GM18870 (cell line): ENCODE measurements at regions not wholly inside any gene's neighbourhood (a gene's known extent, or its start where the extent isn't known, plus 50 kb on each side); places are given as distances from the start of the nearest gene placed in this dataset.

Source experiments
- ATAC-seq: cut with Tn5 transposase; IDR thresholded peaks from one replicate; pipeline ENCODE4 v1.9.1; 2021; ENCODE audit warnings: moderate library complexity; ENCODE audit not compliant: unreplicated experiment

DNA sequence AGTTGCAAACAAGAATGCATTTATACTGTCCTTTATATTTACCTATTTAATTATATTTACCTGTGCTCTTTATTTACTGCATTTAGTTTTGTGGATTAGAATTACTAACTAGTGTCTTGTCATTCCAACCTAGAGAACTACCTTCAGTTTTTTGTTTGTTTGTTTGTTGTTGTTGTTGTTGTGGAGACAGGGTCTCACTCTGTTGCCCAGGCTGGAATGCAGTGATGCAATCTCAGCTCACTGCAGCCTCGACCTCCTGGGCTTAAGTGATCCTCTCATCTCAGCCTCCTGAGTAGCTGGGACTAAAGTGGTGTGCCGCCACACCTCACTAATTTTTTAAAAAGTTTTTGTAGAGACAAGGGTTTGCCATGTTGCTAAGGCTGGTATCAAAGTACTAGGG is 156.4 kb upstream of the AKR1E2 start:
- ATAC-seq: no peak

DNA sequence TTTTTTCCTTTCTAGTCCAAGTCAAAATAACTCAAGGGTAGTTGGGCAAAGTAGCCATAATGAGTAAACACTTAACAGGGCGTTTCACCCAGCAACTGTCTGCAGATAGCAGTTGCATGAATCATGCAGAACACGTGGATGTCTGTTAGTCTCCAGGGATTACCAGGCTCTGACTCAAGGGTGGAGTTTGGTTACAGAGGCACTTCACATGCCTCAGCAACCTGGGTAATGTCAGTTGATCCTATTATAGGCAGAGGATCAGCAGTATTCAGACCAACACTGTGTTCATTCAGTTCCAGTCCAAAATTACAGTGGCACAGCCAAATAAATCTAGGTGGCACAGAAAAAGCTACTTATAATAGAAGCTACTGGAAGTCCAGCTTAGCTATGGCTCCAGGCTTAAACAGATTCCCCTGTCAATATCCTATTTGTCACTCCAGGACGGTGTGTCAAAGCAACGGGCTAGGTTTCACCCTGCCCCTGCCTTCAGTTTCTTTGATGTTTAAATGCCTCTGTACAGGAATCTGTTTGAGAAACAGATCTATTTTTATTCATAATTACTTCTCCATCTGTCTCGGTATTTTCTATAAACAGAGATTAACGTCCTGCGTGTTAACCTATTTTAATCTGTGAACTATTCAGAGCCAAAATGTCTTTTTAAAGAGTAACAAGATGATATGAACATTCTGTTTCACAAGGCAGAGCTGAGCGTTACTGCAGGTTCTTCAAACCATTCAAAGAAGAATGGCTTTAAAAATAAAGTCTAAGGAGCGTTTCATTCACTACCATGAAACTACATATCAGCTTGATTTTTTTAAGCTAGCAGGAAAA is 162.6 kb upstream of the AKR1E2 start:
- ATAC-seq: peak; percentile 93

DNA sequence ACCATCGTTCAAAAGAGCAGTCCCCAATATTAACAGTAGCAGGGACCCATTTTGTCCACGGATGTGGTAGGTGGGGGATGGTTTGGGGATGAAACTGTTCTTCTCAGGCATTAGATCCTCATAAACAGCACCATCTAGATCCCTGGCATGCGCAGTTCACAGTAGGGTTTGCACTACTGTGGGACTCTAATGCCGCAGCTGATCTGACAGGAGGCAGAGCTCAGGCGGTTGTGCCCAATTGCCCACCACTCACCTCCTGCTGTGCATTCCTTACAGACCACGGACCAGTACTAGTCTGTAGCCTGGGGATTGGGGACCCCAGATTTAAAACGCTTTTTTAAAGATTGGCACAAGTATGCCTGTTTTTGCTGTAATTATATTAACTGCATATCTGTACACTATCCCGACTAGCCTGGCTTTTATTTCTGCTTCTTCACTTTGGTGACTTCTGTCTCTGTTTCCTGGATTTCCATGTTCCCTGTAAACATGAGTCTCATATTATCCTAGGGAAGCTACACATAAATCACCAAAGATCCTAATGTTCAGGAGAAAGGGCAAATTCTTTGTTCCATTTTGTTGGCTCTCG is 163.3 kb upstream of the AKR1E2 start:
- ATAC-seq: no peak

DNA sequence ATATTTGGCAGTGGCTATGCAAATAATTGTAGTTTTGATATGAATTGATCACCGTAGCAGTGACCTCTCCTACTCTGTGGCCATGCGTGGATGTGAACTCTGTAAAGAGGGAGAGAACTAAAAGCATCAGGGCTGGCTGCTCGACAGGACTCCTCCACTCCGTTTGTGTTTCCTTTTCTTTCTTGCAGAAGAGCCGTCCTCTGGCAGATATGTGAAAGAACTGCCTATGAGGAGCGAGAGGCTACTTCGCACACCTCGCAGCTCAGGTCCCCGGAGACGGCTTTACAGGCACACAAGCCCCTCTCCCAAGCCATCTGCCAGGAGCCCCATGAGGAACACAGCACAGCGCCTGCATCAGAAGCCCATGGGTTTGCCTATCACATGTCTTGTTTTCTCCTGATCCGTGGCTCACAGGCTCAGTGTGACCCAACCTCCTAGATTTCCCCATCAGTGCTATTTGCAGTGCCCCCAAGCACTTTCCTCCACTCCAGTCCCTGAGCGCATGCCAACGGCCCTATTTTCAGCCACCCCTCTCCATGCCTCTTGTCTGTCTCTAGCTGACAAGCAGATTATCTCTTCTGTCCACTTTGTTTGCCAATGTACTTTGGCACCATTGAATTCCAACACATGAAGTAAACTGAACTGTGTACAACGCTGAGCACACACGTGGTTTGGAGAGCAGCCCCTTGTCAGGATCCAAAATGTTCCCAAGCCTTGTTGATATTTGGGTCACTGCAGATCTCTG is 164.3 kb upstream of the AKR1E2 start:
- no peak for ATAC-seq

DNA sequence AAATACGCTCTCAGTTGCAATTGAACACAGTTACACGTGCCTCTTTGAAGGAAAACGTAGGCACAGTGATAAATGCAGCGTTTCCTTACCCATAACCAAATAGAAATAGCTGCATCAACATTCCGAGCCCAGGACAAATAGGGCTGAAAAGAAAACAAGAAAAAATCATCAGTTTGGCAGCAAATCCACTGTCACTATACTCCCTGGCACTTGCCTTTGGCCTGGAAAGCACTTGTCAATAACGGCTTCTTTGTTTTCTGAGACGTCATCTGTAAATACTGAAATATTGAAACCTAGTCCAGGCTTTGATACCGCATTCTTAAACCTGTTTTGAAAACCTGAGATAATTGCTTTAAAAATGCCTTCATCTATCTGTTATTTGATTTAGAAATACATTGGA is 167.2 kb upstream of the AKR1E2 start:
- no peak for ATAC-seq

DNA sequence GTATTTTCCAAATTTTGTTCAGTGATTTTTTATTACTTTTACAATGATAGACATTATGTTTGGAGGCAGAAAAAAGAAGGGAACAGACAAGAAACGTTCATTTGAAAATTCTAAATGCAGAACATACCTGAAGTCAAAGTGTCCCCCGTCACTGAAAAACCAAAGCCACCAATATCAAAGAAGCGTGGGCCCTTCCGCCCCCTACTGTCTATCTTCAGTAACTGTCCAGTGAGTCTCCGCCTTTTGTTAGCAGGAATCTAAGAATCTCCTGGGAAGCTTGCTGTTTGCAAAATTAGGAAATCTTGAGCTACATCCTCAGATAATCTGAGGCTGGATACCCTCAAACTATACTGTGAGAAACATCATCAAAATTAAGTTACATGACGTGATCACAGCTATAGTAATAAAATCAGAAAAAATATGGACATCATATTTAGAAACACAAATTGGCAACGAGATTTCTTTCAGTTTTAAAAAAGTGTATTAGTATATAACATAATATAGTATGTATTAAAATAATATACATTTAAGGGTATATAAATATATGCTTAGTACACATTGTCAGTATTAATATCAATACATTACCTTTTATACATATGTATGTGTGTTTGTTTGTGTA is 169.3 kb upstream of the AKR1E2 start:
- no peak for ATAC-seq

DNA sequence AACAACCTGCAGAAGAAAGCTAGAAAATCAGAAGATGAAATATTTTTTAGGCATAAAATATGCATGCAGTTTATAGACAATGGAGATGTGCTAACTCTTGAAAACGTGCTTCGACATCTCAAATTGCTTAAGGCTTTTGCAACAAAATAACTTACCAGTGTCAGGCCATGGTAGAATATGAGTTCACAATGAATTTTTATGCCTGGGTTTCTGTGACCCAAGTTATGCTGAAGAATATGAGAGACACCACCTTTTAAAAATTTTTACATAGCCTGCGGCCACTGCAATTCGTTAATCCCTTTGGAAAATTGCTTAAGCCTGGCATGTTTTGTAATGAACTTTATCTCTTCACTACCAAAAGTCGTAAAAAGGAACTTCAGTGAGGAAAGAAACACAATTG is 170.1 kb upstream of the AKR1E2 start:
- ATAC-seq: no peak

DNA sequence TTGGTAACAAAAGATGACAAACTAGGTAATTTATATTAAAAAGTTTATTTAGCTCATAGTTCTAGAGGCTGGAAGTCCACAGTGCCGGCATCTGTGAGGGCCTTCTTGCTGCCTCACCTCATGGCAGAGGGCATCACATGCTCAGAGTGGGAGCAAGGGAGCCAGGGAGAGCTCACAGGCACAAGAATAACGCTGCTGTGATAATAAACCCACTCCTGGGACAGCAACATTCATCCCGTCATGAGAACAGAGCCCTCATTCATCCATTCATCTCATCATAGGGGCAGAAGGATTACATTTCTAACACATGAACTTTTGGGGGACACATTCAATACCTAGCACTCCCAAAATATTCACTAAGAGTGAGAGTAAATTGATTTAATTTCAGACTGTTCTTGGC is 170.6 kb upstream of the AKR1E2 start:
- ATAC-seq: no peak

DNA sequence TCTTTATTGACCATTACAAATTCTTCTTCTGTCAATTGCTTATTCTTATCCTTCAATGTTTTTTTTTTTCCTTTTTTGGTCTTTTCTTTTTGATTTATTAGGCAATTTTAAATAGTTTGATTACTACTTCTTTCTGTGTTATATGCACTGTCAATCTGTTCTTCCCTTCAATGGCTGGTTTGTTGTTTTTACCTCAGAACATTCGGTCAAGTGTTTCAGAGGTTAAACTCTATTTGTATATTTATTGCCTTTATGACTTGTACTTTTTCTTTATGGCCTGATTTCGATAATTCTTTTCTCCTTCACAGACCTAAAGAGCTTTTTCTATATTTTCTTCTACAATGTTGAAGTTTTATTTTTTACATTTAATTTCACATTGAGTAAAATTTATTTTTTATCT is 171.5 kb upstream of the AKR1E2 start:
- ATAC-seq: no peak

DNA sequence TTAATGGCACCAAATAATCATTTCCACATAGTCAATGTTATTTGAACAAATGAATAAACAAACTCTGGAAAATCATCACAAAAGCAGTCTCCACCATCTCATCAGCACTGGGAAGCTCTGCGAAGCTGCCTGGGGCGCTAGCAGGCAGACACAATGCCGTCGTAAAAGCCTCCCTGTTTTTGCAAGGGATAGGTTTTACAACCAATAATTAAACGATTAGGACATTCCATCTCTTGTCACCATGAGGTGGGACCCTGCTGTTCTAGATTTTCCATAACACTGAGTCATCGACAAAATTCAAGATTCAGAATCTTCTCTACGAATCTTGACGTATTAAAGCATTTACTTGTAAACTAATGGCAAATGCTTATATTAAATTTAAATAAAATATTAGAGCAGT is 172.8 kb upstream of the AKR1E2 start:
- no peak for ATAC-seq

DNA sequence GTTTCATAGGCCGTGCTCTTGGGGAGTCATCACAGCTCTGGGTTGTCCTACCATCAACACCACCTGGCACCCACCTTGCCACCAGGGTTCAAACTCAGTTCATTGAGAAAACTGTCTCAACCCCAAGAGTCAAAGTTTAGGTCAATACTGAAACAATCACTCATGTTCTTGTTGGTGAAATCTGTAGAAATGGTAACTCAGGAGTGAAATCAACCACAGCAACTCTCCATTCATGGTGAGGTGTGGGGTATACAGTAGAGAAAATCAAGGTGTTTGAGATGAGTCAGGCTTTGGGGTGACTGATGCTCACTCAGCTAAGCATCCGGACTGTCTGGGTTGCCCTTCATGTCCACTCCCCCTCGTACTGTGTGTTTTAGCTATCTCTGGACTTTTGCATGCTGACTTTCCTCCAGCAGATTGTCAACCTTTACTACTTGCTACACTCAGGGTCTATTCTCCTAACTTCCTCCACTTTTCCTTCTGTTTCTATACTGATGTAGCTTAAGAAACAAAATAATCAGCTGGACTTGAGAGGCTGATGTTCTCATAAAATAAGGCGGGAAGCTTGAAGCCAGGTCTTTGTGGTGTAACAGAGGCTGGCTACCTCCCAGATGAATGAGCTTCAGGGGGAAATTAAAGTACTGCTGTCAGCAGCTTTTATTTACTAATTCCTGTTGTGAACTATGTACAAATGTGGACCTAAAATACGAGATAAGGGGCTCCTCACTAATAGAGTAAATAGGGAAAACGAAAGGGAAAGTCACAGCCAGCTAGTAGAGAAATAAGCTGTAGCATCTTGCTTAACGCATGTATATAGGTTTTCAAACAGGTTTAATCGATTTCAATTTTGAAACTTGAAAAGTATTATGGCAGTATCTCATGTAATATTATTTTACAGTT is 173.6 kb upstream of the AKR1E2 start:
- ATAC-seq: peak; percentile 61

DNA sequence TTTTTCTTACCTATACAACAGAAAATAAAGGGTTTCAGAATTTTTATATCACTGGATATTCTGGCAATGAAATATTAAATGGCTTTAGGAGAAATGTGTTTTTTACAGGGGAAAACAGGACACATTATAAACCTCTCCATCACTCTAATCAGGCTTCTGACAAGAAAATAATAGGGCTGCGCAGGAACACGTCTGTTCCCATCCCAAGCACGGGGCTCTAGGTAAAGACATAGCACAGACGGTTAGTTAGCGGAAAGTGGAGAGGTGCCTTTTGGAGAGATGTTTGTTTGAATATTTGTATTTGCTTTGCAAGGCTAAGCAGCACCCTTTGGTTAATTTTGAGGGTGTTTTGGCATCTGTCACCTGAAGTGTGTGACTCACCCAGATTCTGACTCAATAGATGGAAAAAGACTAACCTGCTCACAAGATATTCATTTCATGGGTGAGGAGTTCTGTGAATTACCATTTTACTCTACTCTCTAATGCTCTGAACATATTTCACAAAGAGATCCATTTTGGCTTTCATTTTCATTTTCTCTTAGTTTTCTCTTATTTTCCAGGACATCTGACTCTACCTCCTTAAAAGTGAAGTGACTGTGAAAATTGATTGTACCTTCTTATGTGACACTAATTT is 174.5 kb upstream of the AKR1E2 start:
- no peak for ATAC-seq

DNA sequence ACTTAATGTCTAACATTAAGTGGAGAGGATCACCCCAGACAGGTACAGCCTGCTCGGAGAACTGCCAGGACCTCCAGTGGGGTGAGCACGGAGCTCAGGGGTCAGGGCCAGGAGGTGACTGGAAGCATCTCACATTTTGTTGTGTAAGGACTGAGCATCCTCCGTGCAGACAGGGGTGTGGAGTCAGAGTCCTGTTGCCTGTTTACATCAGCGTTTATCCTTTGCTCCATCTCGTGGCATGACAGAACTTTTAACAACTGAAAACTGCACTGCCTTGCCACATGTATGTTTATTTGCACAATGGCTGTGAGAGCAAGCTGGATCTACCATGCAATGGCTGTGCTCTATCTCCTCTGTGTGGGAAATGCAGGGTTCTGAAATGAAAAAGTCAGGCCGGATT is 175.4 kb upstream of the AKR1E2 start:
- ATAC-seq: no peak

DNA sequence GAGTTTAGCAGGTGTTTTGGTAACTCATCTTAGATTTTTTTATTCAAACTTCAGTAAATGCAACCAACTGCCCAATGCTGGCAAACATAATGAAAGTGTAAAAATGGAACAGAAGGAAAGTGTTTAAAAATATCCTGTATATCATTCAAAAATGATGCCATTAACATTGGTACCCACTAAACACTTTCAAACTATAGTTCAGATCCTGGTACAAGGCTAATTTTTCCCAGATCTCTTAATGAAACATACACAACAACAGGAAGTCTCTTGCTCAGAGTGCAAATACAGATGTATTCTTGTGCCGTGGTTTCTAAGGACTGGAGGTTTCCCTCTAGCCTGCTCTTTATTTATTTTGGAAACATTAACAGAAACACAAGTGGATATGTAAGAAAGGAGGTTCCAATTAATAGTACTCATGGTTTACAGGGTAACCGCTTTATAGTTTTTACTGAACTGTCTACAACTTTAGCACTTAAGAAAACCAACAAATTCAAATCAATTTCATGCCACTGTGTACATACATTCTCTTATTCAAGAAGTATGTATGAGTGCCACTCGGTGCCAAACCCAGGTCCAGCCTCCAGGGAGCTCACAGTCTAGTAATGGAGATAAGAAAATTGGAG is 176.0 kb upstream of the AKR1E2 start:
- no peak for ATAC-seq

DNA sequence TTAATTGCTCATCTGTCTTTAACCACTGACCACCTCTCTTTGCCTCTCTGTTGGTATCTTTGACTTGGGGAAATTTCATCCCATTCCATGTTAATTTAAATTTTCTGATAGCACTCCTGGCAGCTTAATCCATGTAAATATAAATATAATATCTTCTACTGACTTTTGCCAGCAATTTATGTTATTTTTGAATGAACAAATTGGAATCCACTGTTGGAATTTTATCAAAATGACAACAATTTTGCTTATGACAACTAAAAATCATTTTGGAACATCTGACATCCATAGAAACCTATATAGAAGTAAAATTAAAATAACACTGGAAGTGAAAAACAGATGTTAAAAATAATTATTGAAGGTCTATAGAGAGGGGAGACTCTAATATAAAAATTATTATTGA is 176.5 kb upstream of the AKR1E2 start:
- ATAC-seq: no peak

DNA sequence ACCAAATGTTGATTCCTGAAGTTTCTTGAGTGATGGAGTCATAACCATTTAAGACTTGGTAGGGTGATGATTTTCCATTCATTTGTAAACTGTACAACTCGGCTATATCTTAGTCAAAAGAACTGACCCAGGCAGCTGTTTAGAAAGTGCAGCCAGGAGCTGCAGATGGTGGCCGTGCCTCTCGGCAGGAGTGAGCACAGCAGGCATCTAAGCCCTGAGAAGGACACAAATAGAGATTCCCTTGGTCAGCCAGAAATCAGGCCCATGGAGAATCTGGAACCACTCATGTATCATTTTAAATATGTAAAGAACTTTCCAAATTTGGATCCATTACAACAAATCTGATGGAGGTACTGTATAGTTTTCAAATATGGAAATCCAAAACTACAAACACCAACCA is 177.0 kb upstream of the AKR1E2 start:
- no peak for ATAC-seq

DNA sequence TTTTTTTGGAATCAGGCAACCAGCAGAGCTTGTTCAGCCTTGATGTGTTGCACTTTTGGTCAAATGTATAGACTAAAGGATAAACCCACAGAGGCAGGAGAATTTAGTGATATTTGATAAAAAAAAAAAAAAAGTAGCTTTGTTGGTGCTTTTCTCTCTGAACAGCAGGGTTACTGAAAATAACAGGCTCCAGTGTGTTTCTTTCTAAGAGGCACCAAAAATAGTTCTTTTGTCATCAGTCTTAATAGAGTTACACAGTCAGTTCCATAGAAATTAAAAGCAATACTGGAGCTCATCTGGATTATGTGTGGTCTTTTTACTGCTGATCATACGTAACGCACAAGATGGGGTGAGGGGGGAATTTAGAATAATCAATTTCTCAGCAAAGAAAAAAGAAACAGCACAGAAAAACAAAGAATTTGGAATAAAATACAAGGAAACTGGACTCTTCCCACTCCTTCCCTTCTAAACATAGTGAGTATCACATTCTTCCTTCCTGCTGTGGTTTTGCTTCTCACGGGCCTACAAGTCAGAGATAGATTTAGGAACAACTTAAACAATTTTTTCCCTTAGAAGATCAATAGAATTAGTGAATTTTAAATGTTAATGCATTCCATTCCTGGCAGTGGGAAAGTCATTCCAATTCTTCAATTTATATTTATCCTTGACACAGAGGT is 178.8 kb upstream of the AKR1E2 start:
- ATAC-seq: no peak

DNA sequence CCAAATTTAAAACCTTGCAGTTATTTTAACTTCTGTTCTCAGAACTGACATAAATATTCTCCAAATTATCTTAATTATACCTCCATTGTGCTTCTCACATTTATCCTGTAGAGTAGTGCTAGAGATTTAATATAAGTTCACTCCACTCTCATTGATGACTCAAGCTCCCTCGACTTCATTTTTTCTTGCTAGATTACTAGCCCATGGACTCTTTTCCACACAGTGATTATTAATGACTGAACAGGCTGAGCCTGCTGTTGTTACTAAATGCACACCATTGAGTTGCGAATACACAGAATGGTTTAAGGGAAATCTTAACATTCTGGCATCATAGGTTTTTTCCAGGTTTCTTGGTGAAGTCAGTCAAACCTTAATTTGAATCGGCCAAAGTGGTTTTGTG is 179.5 kb upstream of the AKR1E2 start:
- no peak for ATAC-seq

DNA sequence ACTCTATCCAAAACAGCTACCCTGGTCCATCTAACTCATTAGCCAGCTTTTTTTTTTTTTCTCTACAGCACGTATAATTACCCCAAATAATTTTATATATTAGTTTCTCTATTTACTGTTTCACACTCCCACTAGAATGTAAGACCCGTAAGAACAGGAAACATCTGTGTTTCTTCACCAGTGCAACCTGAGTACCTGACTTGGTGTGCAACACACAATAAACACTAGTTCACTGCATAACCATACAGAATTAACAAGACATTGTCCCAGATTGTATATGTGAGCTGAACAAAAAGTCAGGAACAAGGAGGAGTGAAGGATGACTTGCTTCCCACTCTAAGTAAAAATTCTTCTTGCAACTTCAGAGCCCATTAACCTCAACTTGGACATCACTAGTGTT is 180.2 kb upstream of the AKR1E2 start:
- ATAC-seq: no peak
